ENCODE measurements at regions not wholly inside any gene's neighbourhood (a gene's known extent, or its start where the extent isn't known, plus 50 kb on each side); places are given as distances from the start of the nearest gene placed in this dataset.

- no peaks in the 10 kb centered on the region for H3K27me3 ChIP-seq (ENCODE audit: control insufficient read depth in 3 of 3, insufficient read depth in 3 of 3, low read length in 3 of 3)
- peaks cover 0 to 7% of the 10 kb centered on the region in 2 donors for H3K9me3 ChIP-seq (ENCODE audit: control insufficient read depth in 2 of 2, insufficient read depth in 1 of 2, low read depth in 1 of 2, low read length in 1 of 2)
- no peaks in the 10 kb centered on the region for H3K36me3 ChIP-seq (ENCODE audit: control insufficient read depth in 3 of 3, insufficient read depth in 2 of 3, low read depth in 1 of 3, low read length in 3 of 3)
- H3K4me3 ChIP-seq (ENCODE audit: low read depth in 1 of 3, low read length in 3 of 3): no peak overlapping the region
- H3K27ac ChIP-seq (ENCODE audit: low read depth in 1 of 3, low read length in 2 of 3): no peak overlapping the region
- H3K4me1 ChIP-seq (ENCODE audit: control insufficient read depth in 3 of 3, insufficient read depth in 2 of 3, low read depth in 1 of 3, low read length in 2 of 3): no peaks in the 10 kb centered on the region
- WGBS, 3 donors: 84 to 96% (median 91%) methylated on average over 5 of the region's 5 CpGs
- DNase-seq (no peak), FAIRE-seq (no peak)
These were observed 222.1 kb downstream of the SYK start for GRCh38 chr9:91023741-91024140.

DNA sequence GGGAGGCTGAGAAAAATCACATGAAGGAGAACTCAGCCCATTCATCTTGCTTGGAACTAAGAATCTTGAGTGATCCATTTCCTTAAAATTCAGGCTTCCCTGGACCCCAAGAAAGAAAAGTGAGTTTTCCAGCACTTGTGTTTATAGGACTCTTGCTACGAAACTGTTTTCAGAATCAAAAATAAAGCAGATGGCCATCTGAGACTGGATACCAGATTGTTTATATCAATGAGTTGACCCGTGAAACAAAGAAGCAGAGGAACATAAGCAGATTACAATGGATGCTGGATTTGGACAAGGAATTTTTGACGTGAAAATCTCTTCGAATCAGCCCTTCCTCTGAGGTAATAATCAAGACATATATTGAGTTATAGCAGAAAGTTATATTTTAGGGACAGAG is 223.2 kb downstream of the SYK start:
- no peaks in the 10 kb centered on the region for H3K27me3 ChIP-seq (ENCODE audit: control insufficient read depth in 3 of 3, insufficient read depth in 3 of 3, low read length in 3 of 3)
- no peaks in the 10 kb centered on the region for H3K36me3 ChIP-seq (ENCODE audit: control insufficient read depth in 3 of 3, insufficient read depth in 2 of 3, low read depth in 1 of 3, low read length in 3 of 3)
- H3K4me1 ChIP-seq (ENCODE audit: control insufficient read depth in 3 of 3, insufficient read depth in 2 of 3, low read depth in 1 of 3, low read length in 2 of 3): no peaks in the 10 kb centered on the region
- H3K9me3 ChIP-seq (ENCODE audit: control insufficient read depth in 2 of 2, insufficient read depth in 1 of 2, low read depth in 1 of 2, low read length in 1 of 2): peaks cover 0 to 7% of the 10 kb centered on the region in 2 donors
- no peak overlapping the region for H3K4me3 ChIP-seq (ENCODE audit: low read depth in 1 of 3, low read length in 3 of 3)
- DNase-seq (no peak), FAIRE-seq (no peak)
- no peak overlapping the region for H3K27ac ChIP-seq (ENCODE audit: low read depth in 1 of 3, low read length in 2 of 3)
- 71 to 86% (median 84%) methylated on average over 4 of the region's 4 CpGs for WGBS, 3 donors

DNA sequence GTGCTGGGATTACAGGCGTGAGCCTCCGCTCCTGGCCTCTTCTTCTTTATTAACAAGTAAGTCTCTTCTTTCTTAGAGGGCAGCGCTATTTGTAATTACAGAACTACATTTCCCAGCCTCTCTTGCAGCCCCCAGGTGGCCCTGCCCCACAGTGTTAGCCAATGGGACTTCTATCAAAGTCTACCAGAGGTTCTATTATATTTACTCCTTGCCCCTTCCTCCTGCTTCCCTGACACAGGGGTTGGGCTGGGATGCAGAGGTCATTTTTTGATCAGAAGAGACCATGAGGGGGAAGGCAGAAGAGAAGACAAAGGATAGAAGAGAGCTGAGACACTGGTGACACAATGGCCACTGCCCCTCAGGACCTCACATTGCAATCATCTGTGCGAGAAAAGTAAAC is 224.2 kb downstream of the SYK start:
- FAIRE-seq (no peak), DNase-seq (no peak)
- Histone ChIP-seq H3K4me1 (ENCODE audit: control insufficient read depth in 3 of 3, insufficient read depth in 2 of 3, low read depth in 1 of 3, low read length in 2 of 3) (no peaks in the 10 kb centered on the region), H3K4me3 (ENCODE audit: low read depth in 1 of 3, low read length in 3 of 3) (no peak overlapping the region), H3K36me3 (ENCODE audit: control insufficient read depth in 3 of 3, insufficient read depth in 2 of 3, low read depth in 1 of 3, low read length in 3 of 3) (no peaks in the 10 kb centered on the region), H3K9me3 (ENCODE audit: control insufficient read depth in 2 of 2, insufficient read depth in 1 of 2, low read depth in 1 of 2, low read length in 1 of 2) (peaks cover 0 to 7% of the 10 kb centered on the region in 2 donors), H3K27ac (ENCODE audit: low read depth in 1 of 3, low read length in 2 of 3) (no peak overlapping the region), H3K27me3 (ENCODE audit: control insufficient read depth in 3 of 3, insufficient read depth in 3 of 3, low read length in 3 of 3) (no peaks in the 10 kb centered on the region)
- WGBS, 3 donors: 81 to 93% (median 90%) methylated on average over 4 of the region's 4 CpGs

DNA sequence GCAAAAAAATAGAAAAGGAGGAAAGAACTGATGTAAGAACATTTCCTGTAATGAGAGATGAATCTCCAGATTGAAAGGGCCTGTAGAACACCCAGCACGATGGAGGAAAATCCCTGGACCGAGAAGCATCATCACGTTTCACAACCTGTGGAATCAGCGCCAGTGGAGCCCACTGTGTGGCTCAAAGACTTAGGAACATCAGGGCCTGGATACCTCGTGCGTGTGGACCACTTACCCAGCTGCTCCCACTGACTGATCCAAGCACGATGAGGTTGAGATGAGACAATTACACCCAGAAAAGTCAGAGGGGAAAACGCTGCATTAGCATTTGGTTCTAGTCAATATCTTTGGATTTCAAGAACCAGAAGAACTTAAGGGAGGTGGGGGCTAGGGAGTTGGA is 224.6 kb downstream of the SYK start:
- 75 to 85% (median 84%) methylated on average over 8 of the region's 8 CpGs for WGBS, 3 donors
- FAIRE-seq: no peak

DNA sequence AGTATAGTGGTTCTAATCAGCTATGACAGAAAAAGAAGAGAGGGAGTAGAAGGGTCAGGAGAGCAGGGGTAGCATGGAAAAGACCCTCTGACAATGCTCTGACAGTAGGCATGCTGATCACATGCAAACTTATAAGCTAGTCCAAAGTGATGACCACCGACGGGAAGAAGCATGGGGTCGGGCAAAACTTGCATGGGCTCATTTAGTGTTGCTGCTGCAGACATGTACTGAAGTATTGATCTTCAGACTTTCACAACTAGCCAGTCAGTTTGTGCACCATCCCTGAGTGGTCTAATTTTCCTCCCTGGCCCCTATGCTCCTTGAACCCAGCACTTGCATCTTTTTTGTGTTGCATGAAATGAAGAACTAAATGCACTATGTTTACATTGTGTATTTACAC is 225.4 kb downstream of the SYK start:
- no peaks in the 10 kb centered on the region for H3K36me3 ChIP-seq (ENCODE audit: control insufficient read depth in 3 of 3, insufficient read depth in 2 of 3, low read depth in 1 of 3, low read length in 3 of 3)
- H3K27ac ChIP-seq (ENCODE audit: low read depth in 1 of 3, low read length in 2 of 3): no peak overlapping the region
- peaks cover 0 to 7% of the 10 kb centered on the region in 2 donors for H3K9me3 ChIP-seq (ENCODE audit: control insufficient read depth in 2 of 2, insufficient read depth in 1 of 2, low read depth in 1 of 2, low read length in 1 of 2)
- DNase-seq (no peak), FAIRE-seq (no peak)
- 92 to 98% (median 93%) methylated on average over 3 of the region's 3 CpGs for WGBS, 3 donors
- no peaks in the 10 kb centered on the region for H3K4me1 ChIP-seq (ENCODE audit: control insufficient read depth in 3 of 3, insufficient read depth in 2 of 3, low read depth in 1 of 3, low read length in 2 of 3)
- H3K27me3 ChIP-seq (ENCODE audit: control insufficient read depth in 3 of 3, insufficient read depth in 3 of 3, low read length in 3 of 3): no peaks in the 10 kb centered on the region
- no peak overlapping the region for H3K4me3 ChIP-seq (ENCODE audit: low read depth in 1 of 3, low read length in 3 of 3)

More for the DNA sequence above, 224.6 kb downstream of the SYK start:
- Histone ChIP-seq H3K36me3 (ENCODE audit: control insufficient read depth in 3 of 3, insufficient read depth in 2 of 3, low read depth in 1 of 3, low read length in 3 of 3) (no peaks in the 10 kb centered on the region), H3K4me3 (ENCODE audit: low read depth in 1 of 3, low read length in 3 of 3) (no peak overlapping the region), H3K4me1 (ENCODE audit: control insufficient read depth in 3 of 3, insufficient read depth in 2 of 3, low read depth in 1 of 3, low read length in 2 of 3) (no peaks in the 10 kb centered on the region), H3K27ac (ENCODE audit: low read depth in 1 of 3, low read length in 2 of 3) (no peak overlapping the region), H3K9me3 (ENCODE audit: control insufficient read depth in 2 of 2, insufficient read depth in 1 of 2, low read depth in 1 of 2, low read length in 1 of 2) (peaks cover 0 to 7% of the 10 kb centered on the region in 2 donors), H3K27me3 (ENCODE audit: control insufficient read depth in 3 of 3, insufficient read depth in 3 of 3, low read length in 3 of 3) (no peaks in the 10 kb centered on the region)
- DNase-seq: no peak

DNA sequence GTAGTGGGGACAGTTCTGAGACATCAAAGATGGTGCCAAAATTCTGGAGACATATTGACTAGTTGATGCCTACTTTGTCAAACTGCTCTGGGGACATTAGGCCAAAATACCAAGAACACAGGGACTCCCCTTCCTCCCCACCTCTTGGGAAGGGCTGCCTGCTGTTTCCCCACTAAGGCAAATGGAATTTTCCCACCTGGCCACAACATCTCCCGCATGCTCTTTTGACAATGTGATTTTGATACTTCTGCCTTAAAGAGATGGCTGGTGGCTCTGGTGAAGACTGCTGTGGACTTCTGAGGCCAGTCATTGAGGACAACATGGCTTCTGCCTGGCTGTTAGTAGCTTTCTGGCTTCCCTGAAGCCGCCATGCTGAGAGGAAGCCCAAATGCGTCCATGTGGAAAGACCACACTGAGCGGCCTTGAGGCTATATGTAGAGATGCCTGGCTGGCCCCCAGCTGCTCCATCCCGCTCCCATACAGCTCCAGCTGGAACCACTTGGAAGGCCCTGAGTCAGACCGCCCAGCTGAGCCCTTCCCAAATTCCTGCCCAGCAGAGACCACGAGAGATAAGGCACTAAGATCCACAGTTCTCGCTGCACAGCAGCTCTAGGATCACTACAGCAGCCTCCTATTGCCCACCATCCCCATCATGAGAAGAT is 226.7 kb downstream of the SYK start:
- WGBS, 3 donors: 86 to 97% (median 91%) methylated on average over 8 of the region's 8 CpGs
- no peak for DNase-seq
- no peak for FAIRE-seq
- H3K36me3 ChIP-seq (ENCODE audit: control insufficient read depth in 3 of 3, insufficient read depth in 2 of 3, low read depth in 1 of 3, low read length in 3 of 3): no peaks in the 10 kb centered on the region
- no peak overlapping the region for H3K27ac ChIP-seq (ENCODE audit: low read depth in 1 of 3, low read length in 2 of 3)
- no peak overlapping the region for H3K4me3 ChIP-seq (ENCODE audit: low read depth in 1 of 3, low read length in 3 of 3)
- no peaks in the 10 kb centered on the region for H3K27me3 ChIP-seq (ENCODE audit: control insufficient read depth in 3 of 3, insufficient read depth in 3 of 3, low read length in 3 of 3)
- no peaks in the 10 kb centered on the region for H3K4me1 ChIP-seq (ENCODE audit: control insufficient read depth in 3 of 3, insufficient read depth in 2 of 3, low read depth in 1 of 3, low read length in 2 of 3)
- peaks cover 0 to 7% of the 10 kb centered on the region in 2 donors for H3K9me3 ChIP-seq (ENCODE audit: control insufficient read depth in 2 of 2, insufficient read depth in 1 of 2, low read depth in 1 of 2, low read length in 1 of 2)

DNA sequence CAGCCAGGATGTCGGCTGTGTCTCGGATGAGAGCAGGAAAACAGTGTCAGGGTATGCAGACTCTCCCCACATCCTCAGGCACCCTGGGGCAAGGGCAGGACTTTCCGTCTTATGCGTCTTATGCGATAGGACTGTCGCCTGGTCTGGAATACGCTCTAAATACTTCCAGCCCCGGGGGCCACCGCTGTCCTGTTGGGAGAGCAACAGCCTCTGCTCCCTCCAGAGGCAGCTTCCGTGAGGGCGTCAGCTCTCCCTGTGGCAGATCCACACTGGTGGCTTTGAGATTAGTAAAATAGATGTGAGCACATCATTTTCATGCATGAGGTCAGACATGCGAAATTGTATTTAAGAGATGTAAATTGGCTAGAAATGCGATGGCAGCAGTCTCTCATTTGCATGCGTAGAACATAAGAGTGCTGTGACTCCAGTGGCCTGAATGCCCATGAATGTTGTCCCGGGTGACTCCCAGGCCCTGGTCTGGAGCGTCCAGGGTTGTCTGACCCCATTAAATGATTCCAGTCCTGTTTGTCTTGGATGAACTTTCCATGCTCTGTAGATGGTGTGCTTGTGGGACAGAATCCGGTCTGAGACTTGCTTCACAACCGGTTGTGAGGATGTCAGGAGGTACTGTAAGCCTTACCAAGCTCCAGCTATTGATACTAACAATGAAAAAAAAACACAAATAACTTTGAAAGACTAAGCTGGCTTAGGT is 228.2 kb downstream of the SYK start:
- FAIRE-seq: no peak
- Histone ChIP-seq H3K27ac (ENCODE audit: low read depth in 1 of 3, low read length in 2 of 3) (no peak overlapping the region), H3K9me3 (ENCODE audit: control insufficient read depth in 2 of 2, insufficient read depth in 1 of 2, low read depth in 1 of 2, low read length in 1 of 2) (peaks cover 0 to 7% of the 10 kb centered on the region in 2 donors), H3K36me3 (ENCODE audit: control insufficient read depth in 3 of 3, insufficient read depth in 2 of 3, low read depth in 1 of 3, low read length in 3 of 3) (no peaks in the 10 kb centered on the region), H3K4me3 (ENCODE audit: low read depth in 1 of 3, low read length in 3 of 3) (no peak overlapping the region), H3K27me3 (ENCODE audit: control insufficient read depth in 3 of 3, insufficient read depth in 3 of 3, low read length in 3 of 3) (no peaks in the 10 kb centered on the region), H3K4me1 (ENCODE audit: control insufficient read depth in 3 of 3, insufficient read depth in 2 of 3, low read depth in 1 of 3, low read length in 2 of 3) (no peaks in the 10 kb centered on the region)
- 87 to 95% (median 90%) methylated on average over 18 of the region's 18 CpGs for WGBS, 3 donors
- no peak for DNase-seq

DNA sequence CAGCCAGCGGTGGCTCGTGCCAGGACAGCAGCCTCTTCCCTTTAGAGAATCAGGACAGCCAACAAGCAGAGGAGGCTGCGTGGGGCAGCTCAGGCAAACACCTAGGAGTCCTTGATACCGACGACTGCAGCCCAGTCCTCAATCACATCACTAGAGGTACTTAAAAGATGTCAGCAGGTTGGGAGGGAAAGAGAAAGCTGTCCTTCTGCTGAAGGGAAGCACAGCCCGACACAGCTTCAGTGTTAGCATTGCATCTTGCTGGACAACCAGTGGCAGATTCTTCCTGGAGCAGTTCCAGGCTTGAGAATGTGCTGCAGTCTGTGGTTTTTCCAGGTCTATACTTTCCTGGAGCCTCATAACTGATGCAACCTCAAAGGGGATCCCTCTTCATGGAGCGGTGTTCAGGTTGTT is 230.5 kb downstream of the SYK start:
- no peak overlapping the region for H3K27ac ChIP-seq (ENCODE audit: low read depth in 1 of 3, low read length in 2 of 3)
- H3K4me3 ChIP-seq (ENCODE audit: low read depth in 1 of 3, low read length in 3 of 3): no peak overlapping the region
- DNase-seq: no peak
- WGBS, 3 donors: 86 to 93% (median 88%) methylated on average over 7 of the region's 7 CpGs
- H3K9me3 ChIP-seq (ENCODE audit: control insufficient read depth in 2 of 2, insufficient read depth in 1 of 2, low read depth in 1 of 2, low read length in 1 of 2): peaks cover 0 to 7% of the 10 kb centered on the region in 2 donors
- no peaks in the 10 kb centered on the region for H3K36me3 ChIP-seq (ENCODE audit: control insufficient read depth in 3 of 3, insufficient read depth in 2 of 3, low read depth in 1 of 3, low read length in 3 of 3)
- no peak for FAIRE-seq
- H3K4me1 ChIP-seq (ENCODE audit: control insufficient read depth in 3 of 3, insufficient read depth in 2 of 3, low read depth in 1 of 3, low read length in 2 of 3): peaks cover 0 to 5% (median 0%) of the 10 kb centered on the region in 3 donors
- H3K27me3 ChIP-seq (ENCODE audit: control insufficient read depth in 3 of 3, insufficient read depth in 3 of 3, low read length in 3 of 3): no peaks in the 10 kb centered on the region

Data from small intestine (tissue), 7 donors.